DMS114 treated with DMSO at 0.1 percent for 48 hours (cell line): ENCODE measurements at regions not wholly inside any gene's neighbourhood (a gene's known extent, or its start where the extent isn't known, plus 50 kb on each side); places are given as distances from the start of the nearest gene placed in this dataset.
"Not testable (repeated sequence)": the region's sequence is repeated elsewhere in the genome, so short reads cannot be mapped to it uniquely, and the experiment has no call there.

Experiments used
- DNase-seq: peaks from one replicate; lab custom pipeline; 2025; ENCODE audit not compliant: unreplicated experiment; lab: John Stamatoyannopoulos, UW

DNA sequence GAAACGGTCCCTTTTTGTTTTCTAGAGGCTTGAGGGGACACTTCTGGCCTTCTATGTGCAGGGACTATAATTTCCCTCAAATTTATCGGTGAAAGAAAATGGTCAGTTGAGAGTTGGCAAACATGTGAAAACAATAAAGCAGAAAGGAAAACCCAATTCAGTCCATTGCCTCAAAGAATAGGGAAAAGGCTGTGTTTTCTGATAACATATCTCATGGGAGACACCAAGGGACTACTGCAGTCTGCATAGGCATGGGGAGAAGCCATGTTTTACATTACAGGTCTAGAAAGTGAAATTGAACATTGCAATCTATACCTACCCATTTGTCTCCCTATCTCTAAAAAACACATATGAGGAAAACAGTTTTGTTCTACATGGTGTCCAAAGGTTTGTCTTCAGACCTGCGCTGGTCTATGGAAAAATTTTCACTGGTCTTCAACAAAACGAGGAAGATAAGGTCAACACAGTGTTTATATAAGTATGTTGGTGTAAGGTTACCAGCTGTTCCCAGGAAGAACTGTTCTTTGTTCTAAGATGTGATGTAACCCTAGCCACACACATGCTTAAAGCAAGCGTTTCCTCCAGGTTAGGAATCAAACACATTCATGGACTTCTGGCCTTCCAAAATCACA lies 179.7 kb downstream of the MREG start:
- DNase-seq: no peak

DNA sequence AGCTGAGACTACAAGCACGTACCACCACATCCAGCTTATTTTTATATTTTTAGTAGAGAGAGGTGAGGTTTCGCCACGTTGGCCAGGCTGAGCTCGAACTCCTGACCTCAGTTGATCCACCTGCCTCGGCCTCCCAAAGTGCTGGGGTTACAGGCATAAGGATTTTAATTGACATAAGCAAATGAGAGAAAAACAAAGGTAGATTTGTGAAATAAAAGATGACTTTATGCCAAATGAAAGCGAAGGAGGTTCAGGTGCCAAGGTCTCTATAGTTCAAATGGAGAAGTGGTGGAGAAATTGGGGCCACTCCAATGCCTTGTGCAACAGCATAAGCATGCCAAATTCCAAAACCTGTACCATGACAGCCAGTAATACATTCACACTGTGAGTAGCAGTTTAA lies 180.6 kb downstream of the MREG start:
- no peak for DNase-seq

DNA sequence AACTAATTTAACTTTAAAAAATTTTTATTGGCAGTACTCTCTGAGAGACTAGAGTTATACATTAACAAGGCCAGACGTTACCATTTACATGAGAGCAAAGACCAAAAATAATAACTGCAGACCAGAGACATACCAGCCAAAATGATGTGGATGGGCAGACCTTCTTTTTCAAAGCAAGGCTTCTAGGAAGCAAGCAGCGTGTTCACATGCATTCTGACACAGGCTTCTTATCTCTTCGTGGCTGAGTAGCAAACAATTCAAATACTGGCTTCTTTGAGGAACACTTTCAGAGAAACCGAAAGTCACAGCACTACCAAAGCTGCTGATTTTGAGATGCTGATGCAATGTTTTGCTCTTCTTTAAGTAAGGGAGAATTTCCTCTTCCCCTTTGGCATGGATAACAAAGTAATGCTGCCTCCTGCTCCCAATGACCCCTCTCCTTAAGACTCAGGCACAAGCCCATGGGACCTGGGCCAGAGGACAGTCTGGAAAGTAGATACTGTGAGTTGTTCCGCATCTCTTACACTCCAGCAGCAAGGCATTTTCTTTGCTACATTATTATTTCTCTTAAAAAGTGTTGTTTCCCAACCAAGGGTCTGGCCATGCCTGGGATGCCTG lies 181.9 kb downstream of the MREG start:
- DNase-seq: no peak

DNA sequence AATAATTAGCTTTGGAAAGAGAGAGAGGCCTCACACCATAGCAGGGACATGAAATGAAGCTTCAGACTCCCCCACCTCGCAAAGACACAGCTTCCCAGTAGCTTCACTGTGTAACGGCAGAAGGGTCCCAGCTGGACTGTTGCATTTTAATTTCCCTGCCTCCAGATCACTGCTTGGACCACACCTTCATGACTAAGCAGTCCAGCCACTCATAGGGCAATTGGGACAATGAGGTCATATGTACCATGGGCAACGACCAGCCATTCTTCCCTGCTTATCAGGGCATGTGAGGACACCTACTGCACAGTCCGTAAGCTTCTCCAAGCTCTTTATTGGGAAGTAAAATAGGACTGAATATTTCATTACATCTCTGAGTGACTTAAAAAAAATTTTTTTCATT lies 183.0 kb downstream of the MREG start:
- DNase-seq: no peak

DNA sequence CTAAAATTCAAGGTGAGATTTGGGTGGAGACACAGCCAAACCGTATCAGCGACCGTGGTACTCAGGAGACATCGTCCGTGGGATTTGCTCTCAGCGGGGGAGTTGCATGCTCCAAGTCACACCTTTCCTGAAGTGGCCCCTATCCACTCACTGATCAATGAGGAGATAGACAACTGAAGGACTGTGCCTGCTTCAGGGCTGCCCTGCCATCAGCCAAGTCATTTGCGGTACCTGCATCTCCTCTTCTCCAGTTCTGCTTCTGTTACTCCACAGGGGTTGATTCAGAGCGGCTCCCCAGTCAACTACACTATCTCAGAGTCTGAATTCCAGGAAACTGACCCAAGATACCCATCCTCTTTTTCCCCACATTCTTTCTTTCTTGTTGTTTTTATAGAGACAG lies 184.1 kb downstream of the MREG start:
- no peak for DNase-seq

DNA sequence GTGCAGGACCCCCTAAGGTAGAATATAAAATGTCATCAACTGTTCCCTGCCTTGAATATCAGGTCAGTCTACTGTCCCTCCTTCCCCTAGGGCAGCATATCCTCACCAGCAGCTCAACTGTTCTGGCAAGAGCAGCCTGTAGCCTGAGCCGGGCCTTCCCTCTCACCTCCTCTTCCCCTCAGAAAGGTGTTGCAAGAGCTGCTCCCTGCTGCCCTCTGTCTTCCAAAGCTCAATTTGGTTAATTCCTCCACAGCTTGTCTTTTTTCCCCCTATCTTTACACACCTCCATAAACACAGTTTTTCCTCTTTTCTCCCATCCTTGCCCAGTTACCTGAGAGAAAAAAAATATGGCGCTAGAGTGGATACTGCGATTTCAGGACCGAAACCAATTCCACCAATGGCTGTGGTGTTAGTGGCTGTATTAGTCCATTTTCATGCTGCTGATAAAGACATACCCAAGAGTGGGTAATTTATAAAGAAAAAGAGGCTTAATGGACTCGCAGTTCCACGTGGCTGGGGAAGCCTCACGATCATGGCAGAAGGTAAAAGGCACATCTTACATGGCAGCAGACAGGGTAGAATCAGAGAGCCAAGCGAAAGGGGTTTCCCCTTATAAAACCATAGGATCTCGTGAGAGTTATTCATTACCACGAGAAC lies 184.7 kb downstream of the MREG start:
- no peak for DNase-seq

DNA sequence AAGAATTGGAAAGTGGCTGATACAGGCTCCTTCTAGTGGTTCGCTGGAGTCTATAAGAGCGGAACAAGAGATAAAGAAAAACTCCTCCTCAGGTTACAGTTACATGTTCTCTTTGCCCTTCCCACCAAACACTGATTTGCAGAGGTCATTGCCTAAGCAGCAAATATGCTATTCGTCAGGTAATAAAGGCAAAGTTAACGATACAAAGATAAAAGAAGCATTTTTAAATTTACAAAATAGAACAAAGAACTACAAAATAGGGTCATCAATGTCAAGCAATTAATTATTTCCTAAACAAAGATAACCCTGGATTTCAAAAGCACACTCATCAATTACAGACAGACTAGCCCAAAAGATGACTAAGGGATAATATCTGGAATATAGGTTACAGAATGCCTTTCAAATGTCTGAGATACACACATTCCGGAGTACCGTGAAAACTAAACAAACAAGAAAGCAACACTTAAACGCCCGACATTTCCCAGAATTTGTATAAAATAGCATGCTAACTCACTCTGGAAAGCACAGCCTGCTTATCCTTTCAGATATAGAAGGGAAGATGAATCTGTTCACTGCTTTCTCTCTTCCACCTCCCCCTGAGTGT lies 186.4 kb downstream of the MREG start:
- no peak for DNase-seq

DNA sequence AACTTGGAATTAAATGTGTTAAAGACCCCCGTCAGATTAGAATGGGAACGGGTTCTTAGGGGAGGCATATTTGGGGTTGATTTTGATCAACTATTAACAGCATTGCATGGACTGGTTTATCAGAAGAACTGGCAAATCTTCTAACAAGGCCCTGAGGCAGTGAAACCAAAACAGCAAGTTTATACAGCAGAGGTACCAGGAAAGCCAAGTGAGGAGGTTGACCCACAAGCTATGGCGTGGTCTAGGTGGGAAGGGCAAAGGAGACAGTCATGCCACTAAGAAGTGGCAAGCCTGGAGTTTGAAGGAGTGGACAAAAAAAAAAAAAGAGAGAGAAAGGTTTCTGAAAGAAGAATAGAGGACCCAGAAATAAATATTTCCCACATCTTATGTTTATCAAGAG lies 187.0 kb downstream of the MREG start:
- DNase-seq: no peak

DNA sequence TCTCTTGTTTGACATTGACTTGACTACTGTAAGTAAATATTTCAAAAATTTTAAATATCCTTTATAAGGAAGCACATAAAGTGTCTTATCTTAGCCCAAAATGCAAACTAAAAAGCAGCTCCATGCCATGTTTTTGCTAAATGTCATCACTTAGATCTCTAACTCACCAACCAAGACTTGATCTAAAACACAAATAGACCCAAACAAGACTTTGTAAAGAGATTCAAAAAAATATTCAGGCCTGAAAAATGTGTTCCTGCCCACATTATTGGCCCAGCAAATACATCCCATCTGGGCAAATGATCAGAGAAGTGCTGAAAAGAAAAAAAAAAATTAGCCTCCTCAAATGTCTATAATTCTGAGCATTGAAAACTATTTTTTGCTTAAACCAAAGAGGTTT lies 187.6 kb downstream of the MREG start:
- DNase-seq: no peak

DNA sequence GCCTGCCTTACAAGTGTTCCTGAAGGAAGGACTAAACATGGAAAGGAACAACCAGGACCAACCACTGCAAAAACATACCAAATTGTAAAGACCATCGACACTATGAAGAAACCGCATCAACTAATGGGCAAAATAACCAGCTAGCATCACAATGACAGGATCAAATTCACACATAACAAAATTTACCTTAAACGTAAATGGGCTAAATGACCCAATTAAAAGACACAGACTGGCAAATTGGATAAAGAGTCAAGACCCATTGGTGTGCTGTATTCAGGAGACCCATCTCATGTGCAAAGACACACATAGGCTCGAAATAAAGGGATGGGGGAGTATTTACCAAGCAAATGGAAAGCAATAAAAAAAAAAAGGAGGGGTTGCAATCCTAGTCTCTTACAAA lies 192.1 kb downstream of the MREG start:
- not testable (repeated sequence) for DNase-seq

DNA sequence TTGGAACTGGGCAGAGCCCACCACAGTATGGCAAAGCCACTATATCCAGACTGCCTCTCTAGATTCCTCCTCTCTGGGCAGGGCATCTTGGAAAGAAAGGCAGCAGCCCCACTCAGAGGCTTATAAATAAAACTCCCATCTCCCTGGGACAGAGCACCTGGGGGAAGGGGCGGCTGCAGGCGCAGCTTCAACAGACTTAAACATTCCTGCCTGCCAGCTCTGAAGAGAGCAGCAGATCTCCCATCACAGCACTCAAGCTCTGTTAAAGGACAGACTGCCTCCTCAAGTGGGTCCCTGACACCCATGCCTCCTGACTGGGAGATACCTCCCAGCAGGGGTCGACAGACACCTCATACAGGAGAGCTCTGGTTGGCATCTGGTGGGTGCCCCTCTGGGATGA lies 193.6 kb downstream of the MREG start:
- DNase-seq: not testable (repeated sequence)

DNA sequence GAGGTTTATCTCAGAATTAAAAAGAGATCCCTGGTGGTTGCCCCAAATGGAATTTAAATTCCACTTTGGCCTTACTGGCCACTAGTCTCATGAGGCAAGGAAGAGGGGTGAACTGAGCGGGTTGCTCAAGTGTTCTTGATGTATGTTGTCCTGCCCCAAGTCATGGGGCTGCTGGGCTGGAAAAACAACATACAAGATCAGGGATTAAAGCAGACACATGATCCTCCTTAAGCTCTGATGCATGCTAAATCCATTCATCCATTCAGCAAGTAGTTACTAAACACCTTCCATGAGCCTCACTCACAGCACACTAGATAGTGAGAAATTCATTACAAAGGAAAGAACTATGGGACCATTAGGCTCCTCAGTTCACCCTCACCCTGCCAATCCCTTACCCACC lies 196.3 kb downstream of the MREG start:
- DNase-seq: no peak

DNA sequence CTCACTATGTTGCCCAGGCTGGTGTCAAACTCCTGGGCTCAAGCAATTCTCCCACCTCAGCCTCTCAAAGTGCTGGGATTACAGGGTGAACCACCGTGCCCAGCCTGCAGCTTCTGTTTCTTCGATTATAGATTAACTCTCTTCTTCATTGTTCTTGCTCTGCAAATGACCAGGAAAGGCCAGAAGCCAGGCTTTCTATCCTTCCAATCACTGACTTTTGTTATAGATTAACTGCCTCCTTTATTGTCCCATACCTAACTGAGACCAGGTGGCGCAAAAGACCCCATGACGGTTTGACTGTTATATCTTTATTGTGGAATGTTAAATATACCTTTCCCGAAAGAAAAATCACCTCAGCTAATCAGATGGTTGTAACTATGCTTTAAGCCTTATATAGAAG lies 196.9 kb downstream of the MREG start:
- DNase-seq: no peak

DNA sequence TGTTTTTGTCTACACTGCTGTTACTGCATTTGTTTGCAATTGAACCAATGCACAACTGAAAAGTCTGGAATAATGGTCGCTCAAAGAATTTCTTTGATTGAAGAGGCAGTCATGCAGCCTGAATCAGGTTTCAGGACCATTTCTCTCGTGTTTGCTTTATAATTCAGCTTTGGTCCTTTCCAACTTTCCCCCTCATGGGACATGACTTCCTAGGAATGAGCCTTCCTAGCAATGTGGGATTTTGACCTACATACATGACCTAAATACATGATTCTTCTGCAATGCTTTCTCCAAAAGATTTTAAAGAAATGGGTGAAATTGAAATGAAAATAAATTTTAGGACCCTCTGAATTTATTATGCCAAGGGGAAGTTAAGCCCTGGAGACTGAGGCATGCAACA lies 197.4 kb downstream of the MREG start:
- DNase-seq: no peak

DNA sequence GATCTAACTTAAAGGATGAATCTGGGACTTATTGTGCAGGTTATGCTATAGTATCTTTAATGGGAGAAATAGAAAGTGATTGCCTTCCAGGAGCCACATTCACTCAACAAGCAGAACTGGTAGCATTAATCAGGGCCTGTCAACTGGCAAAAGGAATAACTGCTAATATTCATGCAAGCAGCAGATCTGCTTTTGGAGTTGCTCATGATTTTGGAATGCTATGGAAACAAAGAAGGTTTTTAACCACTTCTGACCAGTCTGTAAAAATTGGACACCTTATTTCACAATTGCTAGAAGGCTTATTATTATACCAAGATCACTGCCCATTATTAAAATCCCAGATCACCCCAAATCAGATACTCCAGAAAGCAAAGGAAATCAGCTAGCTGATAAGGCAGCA lies 200.4 kb downstream of the MREG start:
- DNase-seq: no peak

DNA sequence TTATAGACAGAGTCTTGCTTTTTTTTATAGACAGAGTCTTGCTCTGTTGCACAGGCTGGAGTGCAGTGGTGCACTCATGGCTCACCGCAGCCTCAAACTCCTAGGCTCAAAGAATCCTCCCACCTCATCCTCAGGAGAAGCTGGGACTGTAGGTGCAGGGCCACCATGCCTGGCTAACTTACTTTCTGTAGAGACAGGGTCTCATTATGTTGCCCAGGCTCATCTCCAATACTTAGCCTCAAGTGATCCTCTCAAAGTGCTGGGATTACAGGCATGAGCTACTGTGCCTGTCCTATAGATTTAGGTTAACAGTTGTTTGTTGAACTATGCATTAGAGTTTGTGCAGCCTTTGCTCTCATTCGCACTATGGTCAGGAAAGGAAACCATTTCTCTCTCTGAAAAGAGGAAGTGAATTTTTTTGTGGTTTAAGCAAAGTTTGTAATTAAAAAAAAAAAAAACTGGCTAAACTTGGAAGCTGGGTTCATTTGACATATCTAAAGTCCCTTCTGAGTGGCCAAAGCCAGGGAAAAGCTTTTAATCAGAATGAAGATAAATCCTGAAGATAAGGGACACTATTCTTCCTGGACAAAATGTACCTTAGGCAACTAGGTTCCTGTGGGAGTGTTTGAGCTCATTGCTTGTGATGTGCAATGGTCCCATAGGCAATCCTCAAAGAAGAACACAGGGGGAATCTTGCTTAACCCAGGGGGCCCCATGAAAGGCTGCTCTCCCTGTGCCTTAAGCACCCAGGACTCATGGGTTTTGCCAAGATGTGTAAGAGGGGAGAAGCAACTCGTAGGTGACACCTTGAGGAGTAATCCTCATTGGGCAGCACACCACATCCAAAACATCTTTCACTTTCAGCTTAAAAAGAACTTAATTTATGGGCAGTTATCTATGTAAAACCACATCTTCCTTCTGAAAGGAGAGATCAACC lies 201.7 kb downstream of the MREG start:
- DNase-seq: no peak

DNA sequence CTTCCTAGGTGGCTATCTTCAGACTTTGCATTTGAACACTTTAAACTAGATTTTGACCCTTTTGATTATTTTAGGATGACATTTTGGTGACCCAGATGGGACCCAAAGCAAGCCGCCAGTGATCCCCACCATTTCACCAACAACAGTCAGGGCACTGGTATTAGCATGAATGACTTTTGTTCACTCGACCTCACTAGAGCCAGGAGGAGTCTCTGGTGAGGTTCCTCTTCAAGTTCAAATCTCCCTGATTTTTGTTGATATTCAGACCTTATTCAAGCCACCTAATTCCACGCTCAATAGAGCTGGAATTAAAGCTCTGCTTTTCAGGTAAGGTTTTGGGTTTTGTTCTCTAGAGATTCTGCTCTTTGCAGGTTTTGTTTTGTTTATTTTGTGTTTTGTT lies 202.3 kb downstream of the MREG start:
- DNase-seq: no peak

DNA sequence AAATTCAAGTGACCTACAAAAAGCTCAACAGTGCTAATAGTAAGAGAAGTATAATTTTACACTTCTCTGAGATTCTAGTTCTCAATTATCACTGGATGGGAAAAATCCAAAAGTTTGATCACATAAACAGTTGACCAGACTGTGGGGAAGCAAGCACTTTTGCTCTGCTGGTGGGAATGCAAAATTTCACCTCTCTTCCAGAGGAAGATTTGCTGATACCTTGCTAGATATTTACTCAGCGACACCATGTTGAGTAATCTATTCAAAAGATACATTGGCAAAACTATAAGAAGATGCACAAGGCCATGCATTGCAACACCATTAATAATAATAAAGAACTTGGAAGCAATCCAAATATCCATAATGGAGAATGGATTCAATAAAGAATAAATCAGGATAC lies 204.4 kb downstream of the MREG start:
- no peak for DNase-seq

DNA sequence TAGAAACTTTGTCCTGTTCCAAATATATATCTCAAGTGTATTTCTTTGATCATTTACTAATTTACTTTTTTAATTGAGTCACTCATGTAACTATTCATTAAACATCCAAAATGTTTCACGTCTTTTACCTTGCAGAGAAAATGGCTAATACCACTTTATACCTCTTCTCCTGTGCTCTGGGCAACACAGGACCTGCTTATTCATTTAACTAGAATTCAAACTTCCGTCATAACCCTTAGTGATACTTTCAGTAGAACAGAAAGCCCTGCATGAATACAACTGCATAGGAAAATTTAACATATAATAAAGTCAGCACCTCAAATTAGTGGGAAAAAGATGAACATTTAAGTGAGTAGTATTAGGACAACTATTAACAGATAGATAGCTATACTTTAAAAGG lies 205.2 kb downstream of the MREG start:
- no peak for DNase-seq

DNA sequence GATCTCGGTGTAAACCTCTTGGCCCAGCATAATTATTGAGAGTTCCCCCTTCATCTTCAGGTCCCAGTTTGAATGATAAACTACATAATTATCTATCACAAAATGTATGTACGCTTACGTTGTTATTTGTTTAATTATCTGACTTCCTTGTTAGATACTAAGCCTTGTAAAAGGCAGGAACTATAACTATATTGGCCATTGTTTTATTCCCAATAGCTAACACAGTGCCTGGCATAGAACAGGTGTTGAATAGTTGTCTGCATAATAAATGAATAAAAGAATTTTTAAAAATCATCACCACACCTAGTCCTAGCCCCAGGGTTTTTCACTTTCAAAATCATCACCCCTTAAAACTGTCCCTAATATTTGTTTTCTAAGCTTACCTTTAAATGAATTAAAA lies 207.9 kb downstream of the MREG start:
- DNase-seq: no peak

DNA sequence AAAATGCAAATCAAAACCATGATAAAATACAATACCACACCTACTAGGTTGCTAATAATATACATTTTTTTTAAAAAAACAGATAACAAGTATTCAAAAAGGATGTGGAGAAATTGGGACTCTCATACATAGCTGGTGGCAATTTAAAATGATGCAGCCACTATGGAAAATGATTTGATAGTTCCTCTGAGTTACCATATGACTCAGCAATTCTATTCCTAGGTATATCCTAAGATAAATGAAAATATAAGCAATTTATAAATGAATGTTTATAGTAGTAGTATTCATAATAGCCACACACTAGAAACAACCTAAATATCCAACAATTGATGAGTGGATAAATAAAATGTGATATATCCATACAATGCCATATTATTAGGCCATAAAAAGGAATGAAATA lies 210.2 kb downstream of the MREG start:
- DNase-seq: no peak
